SK-N-SH (cell line): ENCODE measurements at regions not wholly inside any gene's neighbourhood (a gene's known extent, or its start where the extent isn't known, plus 50 kb on each side); places are given as distances from the start of the nearest gene placed in this dataset.

ENCODE experiments used
- CTCF ChIA-PET: fragments of 300-600, 350-600 bp; formaldehyde crosslinking; extraction: SDS; loops from one replicate; lab custom pipeline; 2021; lab: Yijun Ruan, JAX
- POLR2A ChIA-PET: fragments of 350-600 bp; sonication (Branson Sonifier 250); formaldehyde crosslinking; extraction: SDS; loops from one replicate; lab custom pipeline; 2020; ENCODE audit warnings: antibody characterized with exemption, inconsistent platforms; lab: Yijun Ruan, JAX
- DNase-seq: peaks from one replicate; pipeline ENCODE4 v3.0.0; 2012
- H2AFZ ChIP-seq: fragments of 200-600 bp; sonication (generic); 2 replicates; pipeline ENCODE4 v1.8.1; 2016; ENCODE audit warnings: antibody characterized with exemption, mild to moderate bottlenecking, low read depth
- H3F3A ChIP-seq: fragments of 200-600 bp; sonication (generic); replicated peaks from 2 replicates; pipeline ENCODE3; 2016; ENCODE audit warnings: antibody characterized with exemption, mild to moderate bottlenecking; ENCODE audit not compliant: insufficient read depth
- H3K27ac ChIP-seq, 2 experiments: fragments of 200-500 bp in 1 of 2; fragments of 200-600 bp in 1 of 2; sonication (Bioruptor generic) in 1 of 2; sonication (generic), shearing (Covaris generic) in 1 of 2; 2 replicates each; pipeline versions ENCODE4 v1.5.1 to v1.6.1; 2014 to 2016; ENCODE audit warnings: low read depth in 2 of 2, inconsistent platforms in 1 of 2, low read length in 1 of 2, mild to moderate bottlenecking in 1 of 2, mixed read lengths in 1 of 2
- H3K27me3 ChIP-seq: fragments of 200-600 bp; sonication (generic), shearing (Covaris generic); 2 replicates; pipeline ENCODE4 v1.6.1; 2016; ENCODE audit warnings: mixed run types; ENCODE audit not compliant: insufficient read depth
- H3K36me3 ChIP-seq, 2 experiments: fragments of 200-500 bp in 1 of 2; fragments of 200-600 bp in 1 of 2; sonication (Bioruptor generic) in 1 of 2; sonication (generic) in 1 of 2; replicated peaks in 1 of 2; 2 replicates each; pipeline versions ENCODE3 to v1.5.1; 2014 to 2016; ENCODE audit warnings: low read length in 1 of 2, mild to moderate bottlenecking in 1 of 2; ENCODE audit not compliant: insufficient read depth in 2 of 2, control insufficient read depth in 1 of 2
- H3K4me1 ChIP-seq, 2 experiments: fragments of 200-500 bp in 1 of 2; fragments of 200-600 bp in 1 of 2; sonication (Bioruptor generic) in 1 of 2; sonication (generic), shearing (Covaris generic) in 1 of 2; 2 replicates each; pipeline versions ENCODE4 v1.5.1 to v1.6.1; 2014 to 2016; ENCODE audit warnings: low read depth in 1 of 2, low read length in 1 of 2, mixed run types in 1 of 2; ENCODE audit not compliant: insufficient read depth in 2 of 2, control insufficient read depth in 1 of 2
- H3K4me2 ChIP-seq: fragments of 200-600 bp; sonication (generic), shearing (Covaris generic); 2 replicates; pipeline ENCODE4 v1.6.1; 2017; ENCODE audit warnings: mixed run types
- H3K4me3 ChIP-seq, 2 experiments: fragments of 200-500 bp in 1 of 2; fragments of 200-600 bp in 1 of 2; sonication (Bioruptor generic) in 1 of 2; sonication (generic), shearing (Covaris generic) in 1 of 2; 2 replicates each; pipeline versions ENCODE4 v1.5.1 to v1.8.1; 2014 to 2016; ENCODE audit warnings: low read depth in 2 of 2, inconsistent platforms in 1 of 2, low read length in 1 of 2, mild to moderate bottlenecking in 1 of 2, mixed read lengths in 1 of 2, moderate library complexity in 1 of 2
- H3K79me2 ChIP-seq: fragments of 200-600 bp; sonication (generic); 2 replicates; pipeline ENCODE4 v1.8.1; 2017; ENCODE audit warnings: mild to moderate bottlenecking; ENCODE audit not compliant: insufficient read depth
- H3K9ac ChIP-seq: fragments of 200-600 bp; sonication (generic); 2 replicates; pipeline ENCODE4 v1.6.1; 2017; ENCODE audit warnings: mixed run types
- H3K9me2 ChIP-seq: fragments of 200-600 bp; sonication (generic); 2 replicates; pipeline ENCODE4 v1.6.1; 2017; ENCODE audit warnings: mixed run types
- H3K9me3 ChIP-seq: fragments of 200-600 bp; sonication (generic); 2 replicates; pipeline ENCODE4 v1.6.1; 2017; ENCODE audit warnings: mixed run types, mild to moderate bottlenecking, moderate library complexity
- H4K20me1 ChIP-seq: fragments of 200-600 bp; sonication (generic); 2 replicates; pipeline ENCODE4 v1.6.1; 2017; ENCODE audit warnings: mild to moderate bottlenecking, mixed run types; ENCODE audit not compliant: insufficient read depth
- CHD2 ChIP-seq: fragments of 150-350 bp; IDR thresholded peaks from 2 replicates; pipeline ENCODE4 v1.6.1; 2018; ENCODE audit warnings: low read length; ENCODE audit not compliant: partially characterized antibody
- EP300 ChIP-seq, 2 experiments: IDR thresholded peaks; 2 replicates each; pipeline versions ENCODE4 v1.4.0 to v1.6.1; 2012; ENCODE audit warnings: borderline replicate concordance in 1 of 2, low read depth in 1 of 2, low read length in 1 of 2
- EZH2phosphoT487 ChIP-seq: fragments of 200-600 bp; sonication (generic); IDR thresholded peaks from 2 replicates; pipeline ENCODE4 v1.6.1; 2017; ENCODE audit warnings: low read depth, mixed run types, mild to moderate bottlenecking, antibody characterized with exemption, moderate library complexity, borderline replicate concordance
- FOXJ3 ChIP-seq: sonication (generic); formaldehyde crosslinking; IDR thresholded peaks from 2 replicates; pipeline ENCODE4 v1.5.1; 2020; ENCODE audit warnings: mild to moderate bottlenecking, missing genetic modification reagents
- GABPA ChIP-seq: IDR thresholded peaks from 2 replicates; pipeline ENCODE4 v1.4.0; 2012; ENCODE audit warnings: low read depth, mild to moderate bottlenecking
- NFIC ChIP-seq: IDR thresholded peaks from 2 replicates; pipeline ENCODE4 v1.4.0; 2012; ENCODE audit warnings: borderline replicate concordance
- NRF1 ChIP-seq: IDR thresholded peaks from 2 replicates; pipeline ENCODE4 v1.6.1; 2012; ENCODE audit warnings: low read depth, mild to moderate bottlenecking, low read length
- RAD21 ChIP-seq: IDR thresholded peaks from 2 replicates; pipeline ENCODE4 v1.6.1; 2012; ENCODE audit warnings: mild to moderate bottlenecking, low read length
- RCOR1 ChIP-seq: fragments of 150-350 bp; IDR thresholded peaks from 2 replicates; pipeline ENCODE4 v1.6.1; 2017; ENCODE audit warnings: antibody characterized with exemption, low read length
- RXRA ChIP-seq: IDR thresholded peaks from 2 replicates; pipeline ENCODE4 v1.4.0; 2012; ENCODE audit warnings: low read depth, mild to moderate bottlenecking, borderline replicate concordance
- SIN3A ChIP-seq: IDR thresholded peaks from 2 replicates; pipeline ENCODE4 v1.6.1; 2012; ENCODE audit warnings: low read depth, mild to moderate bottlenecking, low read length, moderate library complexity, borderline replicate concordance
- SMC3 ChIP-seq: IDR thresholded peaks from 2 replicates; pipeline ENCODE4 v1.6.1; 2012; ENCODE audit warnings: low read depth, low read length, improper control_type of control experiment
- TEAD4 ChIP-seq: IDR thresholded peaks from 2 replicates; pipeline ENCODE4 v1.4.0; 2012; ENCODE audit warnings: mild to moderate bottlenecking, borderline replicate concordance; ENCODE audit not compliant: insufficient read depth
- YY1 ChIP-seq: IDR thresholded peaks from 2 replicates; pipeline ENCODE4 v1.4.0; 2012; ENCODE audit warnings: low read depth, mild to moderate bottlenecking
- WGBS: methylation state at CpG from one replicate; pipeline ENCODE4 v1.1.6; 2017; ENCODE audit warnings: low lambda C conversion rate; 5-methylcytosine and 5-hydroxymethylcytosine counted together
- TF ChIP-seq, protein P1 (sequence below): IDR thresholded peaks from 2 replicates; pipeline ENCODE4 v1.4.0; 2012; ENCODE audit warnings: low read depth, borderline replicate concordance
- TF ChIP-seq, protein P2 (sequence below): fragments of 150-350 bp; IDR thresholded peaks from 2 replicates; pipeline ENCODE4 v1.6.1; 2017; ENCODE audit warnings: antibody characterized with exemption, low read length, low read depth, borderline replicate concordance
- TF ChIP-seq, protein P3 (sequence below): IDR thresholded peaks from 2 replicates; pipeline ENCODE4 v1.4.0; 2012; ENCODE audit warnings: low read depth, borderline replicate concordance
- TF ChIP-seq, protein P4 (sequence below): IDR thresholded peaks from 2 replicates; pipeline ENCODE4; 2012
- TF ChIP-seq, protein P5 (sequence below): IDR thresholded peaks from 2 replicates; pipeline ENCODE4 v1.4.0; 2012; ENCODE audit warnings: low read depth

DNA sequence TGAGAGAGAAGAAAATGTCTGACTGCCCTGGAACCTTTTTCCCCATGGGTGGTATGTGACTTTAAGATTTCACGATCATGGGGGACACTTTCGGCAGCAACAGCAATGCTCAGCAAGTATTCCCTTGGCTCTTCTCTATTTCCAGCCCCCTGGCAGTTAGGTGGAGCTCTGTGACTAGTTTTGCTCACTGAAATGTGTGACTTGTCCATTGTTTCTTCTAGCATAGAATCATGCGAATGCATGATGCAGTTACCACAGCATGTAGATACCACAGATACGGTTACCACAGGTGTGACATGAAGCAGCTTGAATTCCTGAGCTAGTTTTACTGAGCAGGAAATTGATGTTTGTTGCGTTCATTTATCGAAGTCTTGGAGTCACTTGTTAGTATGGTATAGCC lies 1034.5 kb upstream of the EEF2KMT start:
- Histone ChIP-seq H3K4me3 (no peak overlapping the region), H3K27ac (no peak overlapping the region), H3K9me3 (peaks cover 3% of the 10 kb centered on the region; the same call in 1 of the 2 replicates), H3K4me1 (no peaks in the 10 kb centered on the region), H2AFZ (no peak overlapping the region)
- CTCF ChIA-PET, result interaction anchor here (0.7 to 2.4 kb wide), 4 partner anchors 17 to 51 kb away, joined by 3 to 6 read pairs (median 4); no protein-coding TSS in a partner anchor
- no peak for TF ChIP-seq SMC3
- TF ChIP-seq, protein P1, sequence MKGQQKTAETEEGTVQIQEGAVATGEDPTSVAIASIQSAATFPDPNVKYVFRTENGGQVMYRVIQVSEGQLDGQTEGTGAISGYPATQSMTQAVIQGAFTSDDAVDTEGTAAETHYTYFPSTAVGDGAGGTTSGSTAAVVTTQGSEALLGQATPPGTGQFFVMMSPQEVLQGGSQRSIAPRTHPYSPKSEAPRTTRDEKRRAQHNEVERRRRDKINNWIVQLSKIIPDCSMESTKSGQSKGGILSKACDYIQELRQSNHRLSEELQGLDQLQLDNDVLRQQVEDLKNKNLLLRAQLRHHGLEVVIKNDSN, result no peak
- TF ChIP-seq, all 33 proteins: peak for 0
- no peak for DNase-seq
- WGBS, result 34% methylated on average over 6 of the region's 6 CpGs
- H3F3A ChIP-seq, result no peaks in the 10 kb centered on the region
- H3K36me3 ChIP-seq, result no peaks in the 10 kb centered on the region
- H4K20me1 ChIP-seq, result no peaks in the 10 kb centered on the region
- POLR2A ChIA-PET, result no interaction called here
- no peaks in the 10 kb centered on the region for H3K79me2 ChIP-seq
- no peak overlapping the region for H3K4me2 ChIP-seq
- H3K9ac ChIP-seq, result no peak overlapping the region
- H3K9me2 ChIP-seq, result no peaks in the 10 kb centered on the region
- H3K27me3 ChIP-seq, result no peaks in the 10 kb centered on the region

DNA sequence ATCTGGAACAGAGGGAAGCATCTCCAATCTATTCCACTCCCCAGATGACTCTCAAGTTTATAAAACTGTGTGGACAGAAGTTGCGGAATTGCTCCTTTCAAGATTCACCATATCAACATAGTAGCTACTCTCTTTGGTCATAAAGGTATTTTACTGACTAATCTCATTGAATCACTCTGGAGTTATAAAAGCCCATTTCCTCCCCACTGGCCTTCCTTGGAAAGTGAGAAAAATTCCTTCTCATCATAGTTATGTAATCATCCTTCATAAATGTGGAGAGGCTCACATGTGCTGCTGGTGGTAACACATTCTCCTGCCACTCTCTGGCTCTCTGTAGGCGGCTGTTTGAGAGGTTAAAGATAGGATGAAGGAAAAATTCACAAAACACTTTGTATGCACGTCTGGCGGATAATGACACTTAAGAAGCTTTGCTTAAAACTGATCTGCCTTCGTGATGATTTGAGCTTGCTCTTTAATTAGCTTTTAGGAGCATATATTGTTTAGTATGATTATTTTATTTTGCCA lies 1034.0 kb upstream of the EEF2KMT start:
- TF ChIP-seq CHD2, result no peak
- TF ChIP-seq, protein P2, sequence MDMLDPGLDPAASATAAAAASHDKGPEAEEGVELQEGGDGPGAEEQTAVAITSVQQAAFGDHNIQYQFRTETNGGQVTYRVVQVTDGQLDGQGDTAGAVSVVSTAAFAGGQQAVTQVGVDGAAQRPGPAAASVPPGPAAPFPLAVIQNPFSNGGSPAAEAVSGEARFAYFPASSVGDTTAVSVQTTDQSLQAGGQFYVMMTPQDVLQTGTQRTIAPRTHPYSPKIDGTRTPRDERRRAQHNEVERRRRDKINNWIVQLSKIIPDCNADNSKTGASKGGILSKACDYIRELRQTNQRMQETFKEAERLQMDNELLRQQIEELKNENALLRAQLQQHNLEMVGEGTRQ, result no peak
- TF ChIP-seq SIN3A, result no peak
- no peak for TF ChIP-seq RXRA
- TF ChIP-seq NFIC, result no peak
- no peak for TF ChIP-seq YY1
- no peak for TF ChIP-seq RCOR1
- TF ChIP-seq TEAD4, result no peak
- no peak for TF ChIP-seq SMC3
- no peak for TF ChIP-seq NRF1
- TF ChIP-seq RAD21, result no peak
- TF ChIP-seq EZH2phosphoT487, result no peak
- no peak for TF ChIP-seq GABPA
- no peak for TF ChIP-seq FOXJ3 (CRISPR knock-in tag)
- TF ChIP-seq, protein P3, sequence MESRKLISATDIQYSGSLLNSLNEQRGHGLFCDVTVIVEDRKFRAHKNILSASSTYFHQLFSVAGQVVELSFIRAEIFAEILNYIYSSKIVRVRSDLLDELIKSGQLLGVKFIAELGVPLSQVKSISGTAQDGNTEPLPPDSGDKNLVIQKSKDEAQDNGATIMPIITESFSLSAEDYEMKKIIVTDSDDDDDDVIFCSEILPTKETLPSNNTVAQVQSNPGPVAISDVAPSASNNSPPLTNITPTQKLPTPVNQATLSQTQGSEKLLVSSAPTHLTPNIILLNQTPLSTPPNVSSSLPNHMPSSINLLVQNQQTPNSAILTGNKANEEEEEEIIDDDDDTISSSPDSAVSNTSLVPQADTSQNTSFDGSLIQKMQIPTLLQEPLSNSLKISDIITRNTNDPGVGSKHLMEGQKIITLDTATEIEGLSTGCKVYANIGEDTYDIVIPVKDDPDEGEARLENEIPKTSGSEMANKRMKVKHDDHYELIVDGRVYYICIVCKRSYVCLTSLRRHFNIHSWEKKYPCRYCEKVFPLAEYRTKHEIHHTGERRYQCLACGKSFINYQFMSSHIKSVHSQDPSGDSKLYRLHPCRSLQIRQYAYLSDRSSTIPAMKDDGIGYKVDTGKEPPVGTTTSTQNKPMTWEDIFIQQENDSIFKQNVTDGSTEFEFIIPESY, result no peak
- TF ChIP-seq, protein P4, sequence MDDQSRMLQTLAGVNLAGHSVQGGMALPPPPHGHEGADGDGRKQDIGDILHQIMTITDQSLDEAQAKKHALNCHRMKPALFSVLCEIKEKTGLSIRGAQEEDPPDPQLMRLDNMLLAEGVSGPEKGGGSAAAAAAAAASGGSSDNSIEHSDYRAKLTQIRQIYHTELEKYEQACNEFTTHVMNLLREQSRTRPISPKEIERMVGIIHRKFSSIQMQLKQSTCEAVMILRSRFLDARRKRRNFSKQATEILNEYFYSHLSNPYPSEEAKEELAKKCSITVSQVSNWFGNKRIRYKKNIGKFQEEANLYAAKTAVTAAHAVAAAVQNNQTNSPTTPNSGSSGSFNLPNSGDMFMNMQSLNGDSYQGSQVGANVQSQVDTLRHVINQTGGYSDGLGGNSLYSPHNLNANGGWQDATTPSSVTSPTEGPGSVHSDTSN, result no peak
- TF ChIP-seq EP300 (IDR thresholded peaks at IDR 0.05; ENCODE audit: borderline replicate concordance in 1 of 2, low read depth in 1 of 2, low read length in 1 of 2), result no peak
- TF ChIP-seq, protein P1, result no peak
- TF ChIP-seq, protein P5, sequence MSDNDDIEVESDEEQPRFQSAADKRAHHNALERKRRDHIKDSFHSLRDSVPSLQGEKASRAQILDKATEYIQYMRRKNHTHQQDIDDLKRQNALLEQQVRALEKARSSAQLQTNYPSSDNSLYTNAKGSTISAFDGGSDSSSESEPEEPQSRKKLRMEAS, result no peak
- Histone ChIP-seq H3K9ac (no peak overlapping the region), H3K79me2 (no peaks in the 10 kb centered on the region), H3K36me3 (no peaks in the 10 kb centered on the region), H3K9me2 (no peaks in the 10 kb centered on the region), H3K27ac (no peak overlapping the region), H3K9me3 (peaks cover 3% of the 10 kb centered on the region; the same call in 1 of the 2 replicates), H2AFZ (no peak overlapping the region), H3K4me2 (no peak overlapping the region), H3K27me3 (no peaks in the 10 kb centered on the region), H3F3A (no peaks in the 10 kb centered on the region), H3K4me3 (no peak overlapping the region), H3K4me1 (no peaks in the 10 kb centered on the region), H4K20me1 (no peaks in the 10 kb centered on the region)
- WGBS, result 25% methylated on average over 5 of the region's 5 CpGs
- no peak for DNase-seq
- POLR2A ChIA-PET, result no interaction called here
- CTCF ChIA-PET, result interaction anchor here (1.0 to 2.4 kb wide), 3 partner anchors 17 to 50 kb away, joined by 4 to 6 read pairs (median 5); no protein-coding TSS in a partner anchor
